ENCODE measurements at regions not wholly inside any gene's neighbourhood (a gene's known extent, or its start where the extent isn't known, plus 50 kb on each side); places are given as distances from the start of the nearest gene placed in this dataset.

DNA sequence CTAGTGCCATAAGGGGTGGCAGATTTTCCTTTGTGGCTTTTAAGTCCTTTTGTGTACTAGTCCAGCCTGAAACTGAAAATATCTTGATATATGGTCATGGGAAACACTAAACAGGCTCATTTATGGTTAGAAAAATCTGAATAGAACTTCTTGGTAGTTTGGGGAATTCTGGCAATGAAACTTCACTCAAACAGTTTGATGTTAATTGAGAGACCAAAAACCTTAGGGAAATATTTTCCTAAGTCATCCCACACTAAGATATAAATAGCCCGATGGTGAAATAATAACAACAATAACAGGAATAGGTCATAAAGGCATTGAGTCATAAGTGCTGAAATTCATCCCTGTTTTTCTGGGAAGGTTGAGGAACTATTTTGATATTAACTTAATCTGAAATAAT, 146.2 kb upstream of the SMLR1 start:
- TF ChIP-seq, protein P1, sequence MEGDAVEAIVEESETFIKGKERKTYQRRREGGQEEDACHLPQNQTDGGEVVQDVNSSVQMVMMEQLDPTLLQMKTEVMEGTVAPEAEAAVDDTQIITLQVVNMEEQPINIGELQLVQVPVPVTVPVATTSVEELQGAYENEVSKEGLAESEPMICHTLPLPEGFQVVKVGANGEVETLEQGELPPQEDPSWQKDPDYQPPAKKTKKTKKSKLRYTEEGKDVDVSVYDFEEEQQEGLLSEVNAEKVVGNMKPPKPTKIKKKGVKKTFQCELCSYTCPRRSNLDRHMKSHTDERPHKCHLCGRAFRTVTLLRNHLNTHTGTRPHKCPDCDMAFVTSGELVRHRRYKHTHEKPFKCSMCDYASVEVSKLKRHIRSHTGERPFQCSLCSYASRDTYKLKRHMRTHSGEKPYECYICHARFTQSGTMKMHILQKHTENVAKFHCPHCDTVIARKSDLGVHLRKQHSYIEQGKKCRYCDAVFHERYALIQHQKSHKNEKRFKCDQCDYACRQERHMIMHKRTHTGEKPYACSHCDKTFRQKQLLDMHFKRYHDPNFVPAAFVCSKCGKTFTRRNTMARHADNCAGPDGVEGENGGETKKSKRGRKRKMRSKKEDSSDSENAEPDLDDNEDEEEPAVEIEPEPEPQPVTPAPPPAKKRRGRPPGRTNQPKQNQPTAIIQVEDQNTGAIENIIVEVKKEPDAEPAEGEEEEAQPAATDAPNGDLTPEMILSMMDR (IDR thresholded peaks at IDR 0.05; ENCODE audit: low read depth, low read length, missing control alignments), result no peak
- DNase-seq (ENCODE audit: low read depth), result no peak

DNA sequence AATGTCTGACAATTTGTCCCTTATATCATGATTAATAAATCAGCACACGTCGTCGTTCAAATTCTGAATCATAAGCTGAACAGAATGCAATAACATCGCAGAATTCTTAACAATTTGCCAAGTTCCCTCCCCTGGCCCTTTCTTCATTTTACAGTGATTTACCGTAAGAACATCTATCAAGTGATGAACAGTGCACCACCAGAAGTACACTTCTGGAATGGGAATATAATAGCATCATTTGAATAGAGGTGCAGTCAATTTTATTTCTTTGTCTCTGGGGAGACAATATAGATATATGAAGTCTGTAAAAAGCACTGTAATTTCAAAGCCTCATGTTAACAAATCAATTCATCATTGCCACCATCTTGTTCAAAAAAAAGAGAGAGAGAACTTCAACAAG, 145.1 kb upstream of the SMLR1 start:
- no peak for DNase-seq (ENCODE audit: low read depth)
- TF ChIP-seq, protein P1 (IDR thresholded peaks at IDR 0.05; ENCODE audit: low read depth, low read length, missing control alignments), result no peak
- H3K4me3 ChIP-seq (ENCODE audit: low read depth, low read length), result no peak overlapping the region

More for the DNA sequence above, 146.2 kb upstream of the SMLR1 start:
- H3K4me3 ChIP-seq (ENCODE audit: low read depth, low read length), result no peak overlapping the region

DNA sequence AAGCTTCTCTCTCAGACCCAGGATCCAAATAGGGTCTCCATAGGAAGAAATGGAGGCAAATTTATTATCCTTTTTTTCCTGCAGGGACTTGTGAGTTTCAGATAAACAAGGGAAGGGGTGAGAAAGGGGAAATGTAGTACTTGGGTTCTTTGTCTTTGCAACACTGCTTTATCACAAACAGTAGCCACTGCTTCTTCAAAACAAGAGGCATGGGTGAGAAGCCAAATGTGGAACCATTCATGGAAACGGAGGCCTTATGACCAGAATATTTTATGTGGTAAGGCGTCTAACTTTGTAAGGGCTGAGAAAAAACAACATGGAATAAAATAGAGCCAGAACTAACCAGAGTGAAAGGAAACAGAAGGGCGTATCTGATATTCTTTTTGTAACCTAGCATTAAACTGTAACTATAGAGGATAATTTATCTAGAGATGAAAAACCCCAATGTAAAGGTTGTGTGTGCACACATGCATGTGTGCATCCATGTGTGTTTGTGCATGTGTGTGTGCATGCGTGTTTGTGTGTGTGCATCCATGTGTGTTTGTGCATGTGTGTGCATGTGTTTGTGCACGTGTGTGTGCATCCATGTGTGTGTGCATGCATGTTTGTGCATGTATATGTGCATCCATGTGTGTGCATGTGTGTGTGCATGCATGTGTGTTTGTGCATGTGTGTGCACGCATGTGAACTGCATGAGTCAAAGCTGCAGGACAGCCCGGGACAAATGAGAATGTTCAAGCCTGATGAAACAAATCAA, 143.3 kb upstream of the SMLR1 start:
- no peak for DNase-seq (ENCODE audit: low read depth)
- no peak overlapping the region for H3K4me3 ChIP-seq (ENCODE audit: low read depth, low read length)
- TF ChIP-seq, protein P1 (IDR thresholded peaks at IDR 0.05; ENCODE audit: low read depth, low read length, missing control alignments), result no peak

DNA sequence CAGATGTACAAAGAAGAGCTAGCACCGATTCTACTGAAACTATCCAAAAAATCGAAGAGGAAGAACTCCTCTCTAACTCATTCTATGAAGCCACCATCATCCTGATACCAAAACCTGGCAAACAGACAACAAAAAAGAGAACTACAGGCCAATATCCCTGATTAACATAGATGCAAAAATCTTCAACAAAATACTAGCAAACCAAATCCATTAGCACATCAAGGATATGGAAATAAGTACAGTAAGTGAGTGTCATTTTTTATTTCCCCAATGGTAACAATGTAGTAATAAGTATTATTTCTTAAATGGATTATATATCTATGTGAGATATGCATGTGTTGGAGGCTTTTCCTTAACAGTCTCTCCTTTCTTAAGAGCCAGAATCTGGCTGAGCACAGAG, 134.5 kb upstream of the SMLR1 start:
- DNase-seq (ENCODE audit: low read depth), result no peak
- TF ChIP-seq, protein P1 (IDR thresholded peaks at IDR 0.05; ENCODE audit: low read depth, low read length, missing control alignments), result no peak
- no peak overlapping the region for H3K4me3 ChIP-seq (ENCODE audit: low read depth, low read length)

DNA sequence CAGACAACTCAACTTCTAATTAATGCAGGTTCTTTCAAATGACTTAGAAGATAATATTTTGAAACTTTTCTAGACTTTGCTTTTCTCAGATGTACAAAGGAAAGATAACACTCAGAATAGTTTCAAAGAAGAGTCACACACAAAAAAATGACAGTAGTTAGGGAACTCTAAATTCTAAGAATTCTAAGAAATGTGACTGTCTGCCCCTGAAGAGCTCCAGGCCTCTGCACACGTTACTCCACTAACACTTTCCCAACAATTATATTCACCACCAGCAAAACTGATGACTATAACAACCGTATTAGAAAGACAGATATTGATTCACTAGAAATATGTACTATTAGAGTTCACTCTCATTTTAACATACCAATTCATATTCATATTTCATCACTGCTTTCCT, 133.3 kb upstream of the SMLR1 start:
- DNase-seq (ENCODE audit: low read depth), result no peak
- H3K4me3 ChIP-seq (ENCODE audit: low read depth, low read length), result no peak overlapping the region
- TF ChIP-seq, protein P1 (IDR thresholded peaks at IDR 0.05; ENCODE audit: low read depth, low read length, missing control alignments), result no peak

DNA sequence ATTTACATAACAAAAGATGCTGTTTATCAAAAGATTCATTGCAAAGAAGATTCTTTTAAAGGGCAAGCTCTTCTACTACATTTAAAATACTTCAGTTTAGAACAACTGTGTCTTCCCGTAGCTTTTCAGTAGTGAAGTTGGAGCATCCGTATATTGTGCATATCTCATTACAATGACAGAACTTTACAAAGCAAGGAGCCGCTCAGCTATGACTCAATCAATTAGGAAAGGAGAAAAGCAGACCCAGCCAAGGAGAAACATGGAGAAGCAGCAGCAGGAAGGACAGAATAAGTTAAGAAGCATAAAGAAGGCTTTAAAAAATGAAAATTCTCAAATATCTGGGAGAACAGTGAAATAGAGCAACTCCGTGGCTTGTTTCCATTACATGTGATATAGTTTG, 132.6 kb upstream of the SMLR1 start:
- DNase-seq (ENCODE audit: low read depth), result no peak
- H3K4me3 ChIP-seq (ENCODE audit: low read depth, low read length), result no peak overlapping the region
- TF ChIP-seq, protein P1 (IDR thresholded peaks at IDR 0.05; ENCODE audit: low read depth, low read length, missing control alignments), result no peak

DNA sequence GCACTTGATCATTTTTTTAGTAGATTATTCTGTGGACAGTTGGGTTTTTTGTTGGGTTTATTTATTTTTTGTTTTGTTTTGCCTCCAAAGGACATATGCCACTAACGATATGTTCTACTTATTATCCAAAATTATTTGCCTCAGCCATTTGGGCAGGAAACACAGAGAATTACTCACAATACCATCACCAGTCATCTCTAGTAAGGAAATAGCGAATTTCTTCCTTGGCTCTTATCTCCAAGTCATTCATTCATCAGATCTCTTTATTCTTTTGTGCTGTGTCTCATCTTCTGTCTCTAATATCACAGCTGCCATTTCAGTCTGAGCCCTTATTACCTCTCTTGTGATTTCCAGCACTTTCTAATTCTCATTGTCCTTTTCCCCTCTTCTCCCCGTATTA, 130.4 kb upstream of the SMLR1 start:
- TF ChIP-seq, protein P1 (IDR thresholded peaks at IDR 0.05; ENCODE audit: low read depth, low read length, missing control alignments), result no peak
- no peak for DNase-seq (ENCODE audit: low read depth)
- H3K4me3 ChIP-seq (ENCODE audit: low read depth, low read length), result no peak overlapping the region
